Naive thymus-derived CD8-positive, alpha-beta T cell (primary cell): ENCODE measurements at regions not wholly inside any gene's neighbourhood (a gene's known extent, or its start where the extent isn't known, plus 50 kb on each side); places are given as distances from the start of the nearest gene placed in this dataset.

Source experiments
- ATAC-seq, 2 donors: fragments of 150-1000 bp; cut with Tn5 transposase in 1 of 2; sonication (Bioruptor Pico), chemical (Tn5 transposase) in 1 of 2; 1 replicate in 1 of 2; 2 replicates in 1 of 2; pipeline ENCODE4 v1.10.0; 2021; ENCODE audit warnings: mild to moderate bottlenecking in 2 of 2, moderate library complexity in 2 of 2
- POLR2A ChIA-PET: fragments of 350-600 bp; sonication (Branson Sonifier 250); formaldehyde crosslinking; loops from one replicate; lab custom pipeline; 2021; ENCODE audit warnings: antibody characterized with exemption; lab: Charles Lee
- DNase-seq, 10 donors: peaks; one replicate each; pipeline versions ENCODE4 v3.0.0 to v3.0.0-alpha.2; 2020 to 2022
- H3K27ac Mint-ChIP-seq, 10 donors: one replicate each; pipeline ENCODE4 v1.8.0; 2020 to 2022; ENCODE audit warnings: mild to moderate bottlenecking in 10 of 10, mixed read lengths in 10 of 10, moderate library complexity in 4 of 10, inconsistent platforms in 1 of 10
- H3K27me3 Mint-ChIP-seq, 5 donors: one replicate each; pipeline ENCODE4 v1.8.0; 2021 to 2022; ENCODE audit warnings: mixed read lengths in 5 of 5
- H3K36me3 Mint-ChIP-seq, 3 donors: one replicate each; pipeline ENCODE4 v1.8.0; 2020 to 2022; ENCODE audit warnings: mixed read lengths in 3 of 3, mild to moderate bottlenecking in 2 of 3, inconsistent platforms in 1 of 3
- H3K4me1 Mint-ChIP-seq, 4 donors: one replicate each; pipeline ENCODE4 v1.8.0; 2021 to 2022; ENCODE audit warnings: mixed read lengths in 4 of 4
- H3K4me3 Mint-ChIP-seq, 10 donors: one replicate each; pipeline ENCODE4 v1.8.0; 2020 to 2022; ENCODE audit warnings: mild to moderate bottlenecking in 10 of 10, mixed read lengths in 10 of 10, moderate library complexity in 6 of 10, inconsistent platforms in 1 of 10
- H3K9me3 Mint-ChIP-seq, 9 donors: one replicate each; pipeline ENCODE4 v1.8.0; 2020 to 2022; ENCODE audit warnings: mixed read lengths in 9 of 9, mild to moderate bottlenecking in 3 of 9, inconsistent platforms in 1 of 9, moderate library complexity in 1 of 9

- POLR2A ChIA-PET: no interaction called here
- Mint-ChIP-seq H3K36me3 (no peaks in the 10 kb centered on the region), H3K4me1 (no peaks in the 10 kb centered on the region), H3K27me3 (peaks cover 0 to 11% (median 6%) of the 10 kb centered on the region in 5 donors), H3K4me3 (no peak overlapping the region), H3K27ac (no peak overlapping the region), H3K9me3 (peaks cover 0 to 8% (median 0%) of the 10 kb centered on the region in 9 donors)
- DNase-seq (no peak), ATAC-seq (no peak)
These were observed 580.4 kb upstream of the ZEB2 start for GRCh38 chr2:145100301-145100700.

- H3K4me1 Mint-ChIP-seq: no peaks in the 10 kb centered on the region
- peaks cover 0 to 4% (median 0%) of the 10 kb centered on the region in 9 donors for H3K9me3 Mint-ChIP-seq
- H3K27me3 Mint-ChIP-seq: peaks cover 0 to 11% (median 8%) of the 10 kb centered on the region in 5 donors
- POLR2A ChIA-PET: no interaction called here
- H3K4me3 Mint-ChIP-seq: no peak overlapping the region
- ATAC-seq (no peak), DNase-seq (no peak)
- no peaks in the 10 kb centered on the region for H3K36me3 Mint-ChIP-seq
- no peak overlapping the region for H3K27ac Mint-ChIP-seq
These were observed 576.7 kb upstream of the ZEB2 start for GRCh38 chr2:145096582-145096981.

- ATAC-seq (no peak), DNase-seq (no peak)
- POLR2A ChIA-PET: no interaction called here
- Mint-ChIP-seq H3K4me1 (no peaks in the 10 kb centered on the region), H3K27me3 (peaks cover 0 to 10% (median 8%) of the 10 kb centered on the region in 5 donors), H3K27ac (no peak overlapping the region), H3K4me3 (no peak overlapping the region), H3K36me3 (no peaks in the 10 kb centered on the region), H3K9me3 (peaks cover 0 to 4% (median 0%) of the 10 kb centered on the region in 9 donors)
These were observed 575.9 kb upstream of the ZEB2 start for GRCh38 chr2:145095641-145096435.

GRCh38 chr2:145094370-145094769 is 574.5 kb upstream of the ZEB2 start:
- no peaks in the 10 kb centered on the region for H3K36me3 Mint-ChIP-seq
- peaks cover 0 to 5% (median 0%) of the 10 kb centered on the region in 9 donors for H3K9me3 Mint-ChIP-seq
- ATAC-seq: no peak
- peaks cover 0 to 10% (median 8%) of the 10 kb centered on the region in 5 donors for H3K27me3 Mint-ChIP-seq
- POLR2A ChIA-PET: no interaction called here
- no peaks in the 10 kb centered on the region for H3K4me1 Mint-ChIP-seq
- H3K4me3 Mint-ChIP-seq: no peak overlapping the region
- DNase-seq: no peak
- no peak overlapping the region for H3K27ac Mint-ChIP-seq

- H3K4me1 Mint-ChIP-seq: no peaks in the 10 kb centered on the region
- DNase-seq (no peak), ATAC-seq (no peak)
- H3K4me3 Mint-ChIP-seq: no peak overlapping the region
- peaks cover 0 to 5% (median 0%) of the 10 kb centered on the region in 9 donors for H3K9me3 Mint-ChIP-seq
- peaks cover 0 to 11% (median under 1%) of the 10 kb centered on the region in 5 donors for H3K27me3 Mint-ChIP-seq
- no peaks in the 10 kb centered on the region for H3K36me3 Mint-ChIP-seq
- POLR2A ChIA-PET: no interaction called here
- H3K27ac Mint-ChIP-seq: no peak overlapping the region
These were observed 572.0 kb upstream of the ZEB2 start for GRCh38 chr2:145091967-145092366.

GRCh38 chr2:145090841-145091761 is 571.2 kb upstream of the ZEB2 start:
- H3K4me1 Mint-ChIP-seq: no peaks in the 10 kb centered on the region
- H3K9me3 Mint-ChIP-seq: peaks cover 0 to 5% (median 0%) of the 10 kb centered on the region in 9 donors
- no peak for ATAC-seq
- no peak overlapping the region for H3K4me3 Mint-ChIP-seq
- peaks cover 0 to 11% (median 0%) of the 10 kb centered on the region in 5 donors for H3K27me3 Mint-ChIP-seq
- no peaks in the 10 kb centered on the region for H3K36me3 Mint-ChIP-seq
- H3K27ac Mint-ChIP-seq: no peak overlapping the region
- no peak for DNase-seq
- POLR2A ChIA-PET: no interaction called here

GRCh38 chr2:145088756-145089155 is 568.8 kb upstream of the ZEB2 start:
- ATAC-seq (no peak), DNase-seq (no peak)
- Mint-ChIP-seq H3K4me3 (no peak overlapping the region), H3K27ac (no peak overlapping the region), H3K4me1 (no peaks in the 10 kb centered on the region), H3K36me3 (no peaks in the 10 kb centered on the region), H3K9me3 (peaks cover 0 to 5% (median 0%) of the 10 kb centered on the region in 9 donors), H3K27me3 (peaks cover 0 to 14% (median 0%) of the 10 kb centered on the region in 5 donors)
- POLR2A ChIA-PET: no interaction called here

GRCh38 chr2:145086910-145087309 is 567.0 kb upstream of the ZEB2 start:
- Mint-ChIP-seq H3K9me3 (peaks cover 0 to 5% (median 0%) of the 10 kb centered on the region in 9 donors), H3K27me3 (peaks cover 0 to 14% (median 0%) of the 10 kb centered on the region in 5 donors), H3K4me3 (no peak overlapping the region), H3K36me3 (no peaks in the 10 kb centered on the region), H3K27ac (no peak overlapping the region), H3K4me1 (no peaks in the 10 kb centered on the region)
- DNase-seq: no peak
- no peak for ATAC-seq
- POLR2A ChIA-PET: no interaction called here

- no peaks in the 10 kb centered on the region for H3K4me1 Mint-ChIP-seq
- no peaks in the 10 kb centered on the region for H3K36me3 Mint-ChIP-seq
- ATAC-seq (no peak), DNase-seq (no peak)
- no peak overlapping the region for H3K27ac Mint-ChIP-seq
- peaks cover 0 to 14% (median 0%) of the 10 kb centered on the region in 5 donors for H3K27me3 Mint-ChIP-seq
- POLR2A ChIA-PET: no interaction called here
- no peak overlapping the region for H3K4me3 Mint-ChIP-seq
- H3K9me3 Mint-ChIP-seq: peaks cover 0 to 3% (median 0%) of the 10 kb centered on the region in 9 donors
These were observed 565.7 kb upstream of the ZEB2 start for GRCh38 chr2:145085612-145086011.

GRCh38 chr2:145080426-145080825 is 560.5 kb upstream of the ZEB2 start:
- H3K27me3 Mint-ChIP-seq: peaks cover 0 to 9% (median 2%) of the 10 kb centered on the region in 5 donors
- POLR2A ChIA-PET: no interaction called here

GRCh38 chr2:145079641-145080040 is 559.7 kb upstream of the ZEB2 start:
- Mint-ChIP-seq H3K9me3 (no peaks in the 10 kb centered on the region), H3K4me1 (no peaks in the 10 kb centered on the region), H3K27me3 (peaks cover 0 to 9% (median 2%) of the 10 kb centered on the region in 5 donors), H3K4me3 (no peak overlapping the region), H3K36me3 (no peaks in the 10 kb centered on the region), H3K27ac (no peak overlapping the region)
- POLR2A ChIA-PET: no interaction called here
- DNase-seq (no peak), ATAC-seq (no peak)

More at GRCh38 chr2:145080426-145080825, 560.5 kb upstream of the ZEB2 start:
- Mint-ChIP-seq H3K9me3 (no peaks in the 10 kb centered on the region), H3K4me3 (no peak overlapping the region), H3K4me1 (no peaks in the 10 kb centered on the region), H3K27ac (no peak overlapping the region), H3K36me3 (no peaks in the 10 kb centered on the region)
- DNase-seq: no peak
- no peak for ATAC-seq

GRCh38 chr2:145078923-145079322 is 559.0 kb upstream of the ZEB2 start:
- Mint-ChIP-seq H3K4me3 (no peak overlapping the region), H3K4me1 (no peaks in the 10 kb centered on the region), H3K36me3 (no peaks in the 10 kb centered on the region), H3K27ac (no peak overlapping the region), H3K27me3 (peaks cover 0 to 5% (median 2%) of the 10 kb centered on the region in 5 donors), H3K9me3 (no peaks in the 10 kb centered on the region)
- ATAC-seq: no peak
- POLR2A ChIA-PET: no interaction called here
- DNase-seq: no peak

- no peaks in the 10 kb centered on the region for H3K36me3 Mint-ChIP-seq
- POLR2A ChIA-PET: no interaction called here
- peaks cover 0 to 5% (median 1%) of the 10 kb centered on the region in 5 donors for H3K27me3 Mint-ChIP-seq
- ATAC-seq (no peak), DNase-seq (no peak)
- H3K4me3 Mint-ChIP-seq: no peak overlapping the region
- H3K9me3 Mint-ChIP-seq: peaks cover 0 to 4% (median 0%) of the 10 kb centered on the region in 9 donors
- H3K4me1 Mint-ChIP-seq: no peaks in the 10 kb centered on the region
- H3K27ac Mint-ChIP-seq: no peak overlapping the region
These were observed 556.2 kb upstream of the ZEB2 start for GRCh38 chr2:145076085-145076484.
